PC-9 (cell line): ENCODE measurements at regions not wholly inside any gene's neighbourhood (a gene's known extent, or its start where the extent isn't known, plus 50 kb on each side); places are given as distances from the start of the nearest gene placed in this dataset.
A peak's percentile ranks its signal among the peaks of the same experiment; 100 is the strongest.

Experiments used
- BruUV-seq: library from RNA; stranded (reverse); fragments of 400-500 nt; replicated peaks from 2 replicates; lab custom pipeline; 2021; lab: Mats Ljungman, UMichigan
- CTCF ChIA-PET: fragments of 300-600 bp; sonication (Branson Sonifier 250); formaldehyde crosslinking; loops from one replicate; lab custom pipeline; 2022; ENCODE audit warnings: antibody characterized with exemption; lab: Charles Lee
- POLR2A ChIA-PET: fragments of 300-600 bp; sonication (Branson Sonifier 250); formaldehyde crosslinking; loops from one replicate; lab custom pipeline; 2022; ENCODE audit warnings: antibody characterized with exemption; ENCODE audit not compliant: unreplicated experiment; lab: Charles Lee
- DNase-seq, 2 experiments: peaks; one replicate each; pipeline versions ENCODE4 v3.0.0 to v3.0.0-alpha.2; 2015 to 2022; ENCODE audit warnings: mixed read lengths in 1 of 2
- H2AFZ ChIP-seq: fragments of 200-600 bp; sonication (generic); 2 replicates; pipeline ENCODE4 v1.8.1; 2017; ENCODE audit warnings: antibody characterized with exemption
- H3F3A ChIP-seq: fragments of 200-600 bp; sonication (generic); 2 replicates; pipeline ENCODE4 v1.8.1; 2017; ENCODE audit warnings: antibody characterized with exemption, mild to moderate bottlenecking, low read depth; ENCODE audit not compliant: insufficient read depth
- H3K27ac ChIP-seq: fragments of 200-600 bp; sonication (generic); 2 replicates; pipeline ENCODE4 v1.6.1; 2016; ENCODE audit warnings: mixed run types
- H3K27me3 ChIP-seq: fragments of 200-600 bp; sonication (generic); 2 replicates; pipeline ENCODE4 v1.6.1; 2016; ENCODE audit warnings: low read depth, mixed run types; ENCODE audit not compliant: insufficient read depth
- H3K36me3 ChIP-seq: fragments of 200-600 bp; sonication (generic); 2 replicates; pipeline ENCODE4 v1.6.1; 2016; ENCODE audit warnings: low read depth, mixed run types
- H3K4me1 ChIP-seq: fragments of 200-600 bp; sonication (generic); replicated peaks from 2 replicates; pipeline ENCODE4 v1.6.1; 2016; ENCODE audit warnings: mixed run types; ENCODE audit not compliant: insufficient read depth
- H3K4me2 ChIP-seq: fragments of 200-600 bp; sonication (generic); 2 replicates; pipeline ENCODE4 v1.6.1; 2017; ENCODE audit warnings: mixed run types
- H3K4me3 ChIP-seq: fragments of 200-600 bp; sonication (generic); 2 replicates; pipeline ENCODE4 v1.6.1; 2016; ENCODE audit warnings: mixed run types
- H3K79me2 ChIP-seq: fragments of 200-600 bp; sonication (generic); 2 replicates; pipeline ENCODE4 v1.6.1; 2017; ENCODE audit warnings: low read depth, mixed run types
- H3K9me2 ChIP-seq: fragments of 200-600 bp; sonication (generic); 2 replicates; pipeline ENCODE4 v1.8.1; 2017; ENCODE audit warnings: mild to moderate bottlenecking; ENCODE audit not compliant: insufficient read depth
- H3K9me3 ChIP-seq: fragments of 200-600 bp; sonication (generic); 2 replicates; pipeline ENCODE4 v1.8.1; 2016; ENCODE audit warnings: low read depth; ENCODE audit not compliant: insufficient read depth
- H4K20me1 ChIP-seq: fragments of 200-600 bp; sonication (generic); 2 replicates; pipeline ENCODE4 v1.8.1; 2017; ENCODE audit not compliant: insufficient read depth
- EZH2 ChIP-seq: fragments of 200-600 bp; sonication (generic); IDR thresholded peaks from 2 replicates; pipeline ENCODE4 v1.8.0; 2017; ENCODE audit warnings: antibody characterized with exemption, low read depth
- intact Hi-C: fragments of 100-400 bp; cut with micrococcal nuclease; formaldehyde crosslinking; loops from one replicate; pipeline ENCODE4 v1.10.0; 2022; ENCODE audit not compliant: unreplicated experiment
- TF ChIP-seq, protein P1 (sequence below): fragments of 200-600 bp; sonication (generic); conservative IDR thresholded peaks from 2 replicates; pipeline ENCODE4 v1.6.1; 2017; ENCODE audit warnings: mixed run types, antibody characterized with exemption, mild to moderate bottlenecking, moderate library complexity

DNA sequence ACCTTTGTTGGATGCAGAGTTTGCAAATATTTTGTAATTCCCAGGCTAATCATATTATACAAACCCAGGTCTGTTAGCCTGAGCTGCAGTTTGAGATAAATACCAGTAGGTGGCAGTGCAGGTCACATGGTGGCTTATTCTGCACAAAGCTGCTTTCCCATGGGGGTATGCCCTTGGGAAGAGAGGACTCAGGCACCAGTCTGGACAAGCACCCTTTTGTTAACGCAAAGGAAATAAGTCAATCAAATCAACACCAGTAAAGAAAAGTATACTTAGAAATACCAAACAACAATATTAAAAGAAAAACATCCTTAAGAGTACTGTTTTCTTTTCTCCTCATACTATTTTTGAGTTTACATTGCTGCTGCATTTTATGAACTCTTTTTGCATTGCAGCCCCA, 389.0 kb upstream of the ZFP42 start:
- no peaks in the 10 kb centered on the region for H3K27me3 ChIP-seq
- no peak overlapping the region for H2AFZ ChIP-seq
- POLR2A ChIA-PET = interaction anchor here (0.6 kb wide), 1 partner anchor 881 kb away, joined by 3 read pairs; no protein-coding TSS in a partner anchor
- no peaks in the 10 kb centered on the region for H3K4me1 ChIP-seq
- TF ChIP-seq, protein P1, sequence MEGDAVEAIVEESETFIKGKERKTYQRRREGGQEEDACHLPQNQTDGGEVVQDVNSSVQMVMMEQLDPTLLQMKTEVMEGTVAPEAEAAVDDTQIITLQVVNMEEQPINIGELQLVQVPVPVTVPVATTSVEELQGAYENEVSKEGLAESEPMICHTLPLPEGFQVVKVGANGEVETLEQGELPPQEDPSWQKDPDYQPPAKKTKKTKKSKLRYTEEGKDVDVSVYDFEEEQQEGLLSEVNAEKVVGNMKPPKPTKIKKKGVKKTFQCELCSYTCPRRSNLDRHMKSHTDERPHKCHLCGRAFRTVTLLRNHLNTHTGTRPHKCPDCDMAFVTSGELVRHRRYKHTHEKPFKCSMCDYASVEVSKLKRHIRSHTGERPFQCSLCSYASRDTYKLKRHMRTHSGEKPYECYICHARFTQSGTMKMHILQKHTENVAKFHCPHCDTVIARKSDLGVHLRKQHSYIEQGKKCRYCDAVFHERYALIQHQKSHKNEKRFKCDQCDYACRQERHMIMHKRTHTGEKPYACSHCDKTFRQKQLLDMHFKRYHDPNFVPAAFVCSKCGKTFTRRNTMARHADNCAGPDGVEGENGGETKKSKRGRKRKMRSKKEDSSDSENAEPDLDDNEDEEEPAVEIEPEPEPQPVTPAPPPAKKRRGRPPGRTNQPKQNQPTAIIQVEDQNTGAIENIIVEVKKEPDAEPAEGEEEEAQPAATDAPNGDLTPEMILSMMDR = peak; percentile 90
- TF ChIP-seq EZH2 = no peak
- no peaks in the 10 kb centered on the region for H3K9me3 ChIP-seq
- no peak overlapping the region for H3K4me3 ChIP-seq
- no TSS peak for BruUV-seq
- H3K27ac ChIP-seq = no peak overlapping the region
- no peaks in the 10 kb centered on the region for H3K9me2 ChIP-seq
- CTCF ChIA-PET = interaction anchor here (0.7 to 1.0 kb wide), 2 partner anchors 132 to 877 kb away, joined by 4 to 6 read pairs; no protein-coding TSS in a partner anchor
- DNase-seq = no peak
- no peaks in the 10 kb centered on the region for H4K20me1 ChIP-seq
- H3K79me2 ChIP-seq = no peaks in the 10 kb centered on the region
- no peaks in the 10 kb centered on the region for H3K36me3 ChIP-seq
- H3F3A ChIP-seq = no peaks in the 10 kb centered on the region
- intact Hi-C loops = no loop called here
- H3K4me2 ChIP-seq = no peak overlapping the region

DNA sequence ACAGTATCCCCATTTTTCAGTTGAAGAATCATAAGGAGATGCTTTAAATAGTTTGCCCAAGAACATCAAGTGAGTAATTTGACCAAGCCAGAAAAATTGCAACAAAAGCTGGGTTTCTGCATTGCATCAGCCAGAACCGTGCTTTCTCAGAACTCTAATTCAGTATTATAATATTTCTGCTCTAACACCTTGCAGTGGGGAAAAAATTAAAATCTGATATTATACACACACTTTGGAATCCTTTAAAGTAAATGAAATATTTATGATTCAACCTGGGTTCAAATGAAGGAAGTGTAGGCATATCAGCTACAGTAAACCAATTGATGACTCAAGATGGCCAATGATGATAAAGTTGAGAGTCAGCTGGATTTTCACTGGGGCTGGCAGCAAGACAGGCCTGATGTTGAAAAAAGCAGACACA, 387.6 kb upstream of the ZFP42 start:
- Histone ChIP-seq H3K27me3 (no peaks in the 10 kb centered on the region), H3K4me1 (no peaks in the 10 kb centered on the region), H3K79me2 (no peaks in the 10 kb centered on the region), H3K4me3 (no peak overlapping the region), H3F3A (no peaks in the 10 kb centered on the region), H3K9me3 (no peaks in the 10 kb centered on the region), H2AFZ (no peak overlapping the region), H4K20me1 (no peaks in the 10 kb centered on the region), H3K36me3 (no peaks in the 10 kb centered on the region), H3K4me2 (no peak overlapping the region), H3K27ac (0 out of 2 replicates have a peak overlapping the region, but pooled peaks have one; percentile 16), H3K9me2 (no peaks in the 10 kb centered on the region)
- TF ChIP-seq, protein P1 = no peak
- TF ChIP-seq EZH2 = no peak
- peak in 1 of 2 experiments; percentile 8 for DNase-seq
- CTCF ChIA-PET = interaction anchor here (0.6 to 0.7 kb wide), 2 partner anchors 966 to 1477 kb away, joined by 4 to 5 read pairs; no protein-coding TSS in a partner anchor
- intact Hi-C loops = no loop called here
- no TSS peak for BruUV-seq
- POLR2A ChIA-PET = interaction anchor here (0.7 kb wide), 1 partner anchor 337 kb away, joined by 11 read pairs; no protein-coding TSS in a partner anchor

- Histone ChIP-seq H3K27me3 (no peaks in the 10 kb centered on the region), H3K9me3 (no peaks in the 10 kb centered on the region), H3K9me2 (no peaks in the 10 kb centered on the region), H3K79me2 (no peaks in the 10 kb centered on the region), H3F3A (no peaks in the 10 kb centered on the region), H4K20me1 (no peaks in the 10 kb centered on the region), H3K4me1 (no peaks in the 10 kb centered on the region), H3K4me2 (no peak overlapping the region), H2AFZ (no peak overlapping the region), H3K36me3 (no peaks in the 10 kb centered on the region), H3K27ac (no peak overlapping the region), H3K4me3 (no peak overlapping the region)
- intact Hi-C loops = no loop called here
- ChIA-PET CTCF (interaction anchor here (0.5 to 0.6 kb wide), 2 partner anchors 591 to 945 kb away, joined by 3 to 19 read pairs; no protein-coding TSS in a partner anchor), POLR2A (no interaction called here)
- DNase-seq = no peak
- no TSS peak for BruUV-seq
- no peak for TF ChIP-seq EZH2
- TF ChIP-seq, protein P1 = no peak
These were observed 383.3 kb upstream of the ZFP42 start for GRCh38 chr4:187612301-187612700.
